B cell (primary cell): ENCODE measurements at regions not wholly inside any gene's neighbourhood (a gene's known extent, or its start where the extent isn't known, plus 50 kb on each side); places are given as distances from the start of the nearest gene placed in this dataset.

Experiments
- ATAC-seq: fragments of 200-7000 bp; cut with Tn5 transposase; one replicate; pipeline ENCODE4 v1.10.0; 2021; ENCODE audit warnings: low read depth, mild to moderate bottlenecking, moderate number of reproducible peaks, moderate library complexity
- CTCF ChIA-PET: fragments of 350-600 bp; sonication (Branson Sonifier 250); formaldehyde crosslinking; loops from one replicate; lab custom pipeline; 2021; ENCODE audit warnings: antibody characterized with exemption, inconsistent platforms; lab: Charles Lee
- POLR2A ChIA-PET: fragments of 350-600 bp; sonication (Branson Sonifier 250); formaldehyde crosslinking; loops from one replicate; lab custom pipeline; 2021; ENCODE audit warnings: antibody characterized with exemption; lab: Charles Lee
- DNase-seq: peaks from one replicate; pipeline ENCODE4 v3.0.0; 2013
- H2AFZ ChIP-seq: 2 replicates; pipeline ENCODE4 v1.6.1; 2012; ENCODE audit warnings: mild to moderate bottlenecking, low read depth, low read length; ENCODE audit not compliant: insufficient read depth, poor library complexity, severe bottlenecking
- H3K27ac ChIP-seq, 2 donors: 1 replicate in 1 of 2; 2 replicates in 1 of 2; pipeline ENCODE4 v1.5.1; 2012 to 2013; ENCODE audit warnings: low read length in 2 of 2, mild to moderate bottlenecking in 2 of 2, moderate library complexity in 1 of 2
- H3K27me3 ChIP-seq, 4 experiments: fragments of 200-600 bp in 1 of 4; sonication (generic) in 1 of 4; replicated peaks in 1 of 4; 1 replicate in 2 of 4; 2 replicates in 2 of 4; pipeline versions ENCODE4 v1.6.1 to v1.7.0; 2013 to 2016; ENCODE audit warnings: low read length in 3 of 4, mild to moderate bottlenecking in 2 of 4, mixed read lengths in 1 of 4, moderate library complexity in 1 of 4; ENCODE audit not compliant: insufficient read depth in 4 of 4, control insufficient read depth in 3 of 4; ENCODE audit errors: control extremely low read depth in 1 of 4
- H3K36me3 ChIP-seq, 2 experiments: replicated peaks in 1 of 2; 1 replicate in 1 of 2; 2 replicates in 1 of 2; pipeline versions ENCODE4 v1.6.1 to v1.7.1; 2013; ENCODE audit warnings: low read length in 1 of 2; ENCODE audit not compliant: insufficient read depth in 2 of 2, control insufficient read depth in 1 of 2; ENCODE audit errors: control extremely low read depth in 1 of 2, extremely low read depth in 1 of 2
- H3K4me1 ChIP-seq, 2 donors: fragments of 200-600 bp in 1 of 2; sonication (generic) in 1 of 2; 1 replicate in 1 of 2; 2 replicates in 1 of 2; pipeline versions ENCODE4 v1.5.1 to v1.6.1; 2013 to 2017; ENCODE audit warnings: low read length in 2 of 2; ENCODE audit not compliant: control insufficient read depth in 2 of 2, insufficient read depth in 2 of 2
- H3K4me2 ChIP-seq: replicated peaks from 2 replicates; pipeline ENCODE3; 2012; ENCODE audit warnings: mild to moderate bottlenecking, low read depth, low read length; ENCODE audit not compliant: poor library complexity, severe bottlenecking
- H3K4me3 ChIP-seq, 5 experiments: fragments of 200-600 bp in 1 of 5; sonication (generic) in 1 of 5; 1 replicate in 3 of 5; 2 replicates in 2 of 5; pipeline versions ENCODE4 v1.5.1 to v1.7.0; 2011 to 2016; ENCODE audit warnings: low read length in 4 of 5, mild to moderate bottlenecking in 4 of 5, low read depth in 2 of 5, control low read depth in 1 of 5, moderate library complexity in 1 of 5; ENCODE audit not compliant: insufficient read depth in 1 of 5; ENCODE audit errors: control extremely low read depth in 1 of 5, extremely low read depth in 1 of 5
- H3K79me2 ChIP-seq: fragments of 200-600 bp; sonication (generic); one replicate; pipeline ENCODE4 v1.6.0; 2016; ENCODE audit warnings: low read length; ENCODE audit not compliant: control insufficient read depth, insufficient read depth
- H3K9ac ChIP-seq: fragments of 200-600 bp; sonication (generic); 2 replicates; pipeline ENCODE4 v1.6.1; 2017; ENCODE audit warnings: mild to moderate bottlenecking, low read length, moderate library complexity
- H3K9me3 ChIP-seq, 3 donors: one replicate each; pipeline versions ENCODE4 v1.6.1 to v1.7.1; 2013; ENCODE audit warnings: low read length in 2 of 3; ENCODE audit not compliant: control insufficient read depth in 2 of 3, insufficient read depth in 1 of 3; ENCODE audit errors: control extremely low read depth in 1 of 3
- H4K20me1 ChIP-seq: 2 replicates; pipeline ENCODE4 v1.6.0; 2012; ENCODE audit warnings: mild to moderate bottlenecking, low read length; ENCODE audit not compliant: insufficient read depth, control insufficient read depth, poor library complexity, severe bottlenecking
- H3K27ac Mint-ChIP-seq: one replicate; pipeline ENCODE4 v1.8.0; 2021; ENCODE audit warnings: mixed read lengths
- H3K27me3 Mint-ChIP-seq: one replicate; pipeline ENCODE4 v1.8.0; 2021; ENCODE audit warnings: mixed read lengths
- H3K4me1 Mint-ChIP-seq: one replicate; pipeline ENCODE4 v1.8.0; 2021; ENCODE audit warnings: mixed read lengths
- H3K4me3 Mint-ChIP-seq: one replicate; pipeline ENCODE4 v1.8.0; 2021; ENCODE audit warnings: mixed read lengths
- H3K9me3 Mint-ChIP-seq: one replicate; pipeline ENCODE4 v1.8.0; 2022; ENCODE audit warnings: mixed read lengths; ENCODE audit not compliant: insufficient read depth
- EZH2 ChIP-seq: IDR thresholded peaks from 2 replicates; pipeline ENCODE4 v1.6.1; 2012; ENCODE audit warnings: borderline replicate concordance, low read depth, mild to moderate bottlenecking, moderate library complexity, low read length; ENCODE audit not compliant: insufficient read depth, poor library complexity, severe bottlenecking
- WGBS: methylation state at CpG from one replicate; pipeline ENCODE4 v1.1.5; 2013; ENCODE audit warnings: missing lambda C conversion rate; ENCODE audit not compliant: insufficient coverage; 5-methylcytosine and 5-hydroxymethylcytosine counted together
- intact Hi-C: fragments of 100-400 bp; cut with micrococcal nuclease; formaldehyde crosslinking; loops from one replicate; pipeline ENCODE4 v1.10.0; 2022
- TF ChIP-seq, protein P1 (sequence below): fragments of 200-600 bp; IDR thresholded peaks from one replicate; pipeline ENCODE4 v1.8.0; 2022; ENCODE audit warnings: antibody characterized with exemption, mild to moderate bottlenecking

DNA sequence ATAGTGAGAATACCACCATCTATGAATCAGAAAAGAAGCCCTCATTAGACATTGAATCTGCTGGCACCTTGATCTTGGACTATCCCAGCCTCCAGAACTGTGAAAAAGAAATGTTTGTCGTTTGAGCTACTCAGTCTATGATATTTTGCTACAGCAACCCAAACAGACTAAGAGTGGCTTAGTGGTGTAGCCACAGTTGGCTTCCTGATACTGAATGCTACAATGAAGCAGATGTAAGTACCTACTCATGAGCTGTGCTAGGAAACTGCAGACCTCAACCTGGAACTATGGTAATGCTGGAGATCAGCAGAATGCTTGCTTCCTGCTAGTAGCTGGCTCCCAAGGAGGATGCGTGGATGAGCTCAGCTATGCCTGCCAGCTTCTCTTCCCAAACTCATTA is 268.6 kb upstream of the CRY1 start:
- no peak overlapping the region for H3K27ac Mint-ChIP-seq
- intact Hi-C loops, result no loop called here
- no peak overlapping the region for H3K4me2 ChIP-seq
- H3K9me3 ChIP-seq, result no peaks in the 10 kb centered on the region
- ATAC-seq (no peak), DNase-seq (no peak)
- H3K9ac ChIP-seq, result no peak overlapping the region
- no peak for TF ChIP-seq EZH2
- TF ChIP-seq, protein P1, sequence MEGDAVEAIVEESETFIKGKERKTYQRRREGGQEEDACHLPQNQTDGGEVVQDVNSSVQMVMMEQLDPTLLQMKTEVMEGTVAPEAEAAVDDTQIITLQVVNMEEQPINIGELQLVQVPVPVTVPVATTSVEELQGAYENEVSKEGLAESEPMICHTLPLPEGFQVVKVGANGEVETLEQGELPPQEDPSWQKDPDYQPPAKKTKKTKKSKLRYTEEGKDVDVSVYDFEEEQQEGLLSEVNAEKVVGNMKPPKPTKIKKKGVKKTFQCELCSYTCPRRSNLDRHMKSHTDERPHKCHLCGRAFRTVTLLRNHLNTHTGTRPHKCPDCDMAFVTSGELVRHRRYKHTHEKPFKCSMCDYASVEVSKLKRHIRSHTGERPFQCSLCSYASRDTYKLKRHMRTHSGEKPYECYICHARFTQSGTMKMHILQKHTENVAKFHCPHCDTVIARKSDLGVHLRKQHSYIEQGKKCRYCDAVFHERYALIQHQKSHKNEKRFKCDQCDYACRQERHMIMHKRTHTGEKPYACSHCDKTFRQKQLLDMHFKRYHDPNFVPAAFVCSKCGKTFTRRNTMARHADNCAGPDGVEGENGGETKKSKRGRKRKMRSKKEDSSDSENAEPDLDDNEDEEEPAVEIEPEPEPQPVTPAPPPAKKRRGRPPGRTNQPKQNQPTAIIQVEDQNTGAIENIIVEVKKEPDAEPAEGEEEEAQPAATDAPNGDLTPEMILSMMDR, result no peak
- H3K4me1 Mint-ChIP-seq, result no peaks in the 10 kb centered on the region
- H3K27me3 Mint-ChIP-seq, result peaks cover 15% of the 10 kb centered on the region
- 60% methylated on average over 2 of the region's 2 CpGs for WGBS
- ChIA-PET CTCF (interaction anchor here (0.6 kb wide), 1 partner anchor 230 kb away, joined by 3 read pairs; no protein-coding TSS in a partner anchor), POLR2A (no interaction called here)
- no peaks in the 10 kb centered on the region for H4K20me1 ChIP-seq
- no peaks in the 10 kb centered on the region for H3K9me3 Mint-ChIP-seq
- no peak overlapping the region for H3K4me3 ChIP-seq
- no peaks in the 10 kb centered on the region for H3K79me2 ChIP-seq
- no peaks in the 10 kb centered on the region for H3K4me1 ChIP-seq
- no peak overlapping the region for H3K27ac ChIP-seq
- no peak overlapping the region for H2AFZ ChIP-seq
- no peaks in the 10 kb centered on the region for H3K36me3 ChIP-seq
- no peaks in the 10 kb centered on the region for H3K27me3 ChIP-seq
- no peak overlapping the region for H3K4me3 Mint-ChIP-seq

DNA sequence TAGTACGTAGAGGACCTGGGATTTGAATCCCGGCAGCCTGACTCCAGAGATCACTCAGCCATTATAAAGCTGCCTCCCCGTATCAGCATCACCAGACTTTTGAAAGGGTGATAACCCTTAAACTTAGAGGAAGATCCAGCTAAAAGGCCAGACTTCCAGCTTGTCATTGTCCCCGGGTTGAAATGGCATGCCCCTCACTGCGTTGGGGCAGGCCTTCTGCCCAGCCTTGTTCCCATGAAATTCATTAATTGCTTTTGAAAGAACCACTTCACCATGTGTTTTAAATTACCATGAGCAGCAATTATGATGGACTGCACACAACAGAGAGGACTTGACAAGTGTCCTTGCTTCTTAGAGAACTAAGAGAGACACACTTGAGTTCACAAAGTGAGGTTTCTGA is 269.6 kb upstream of the CRY1 start:
- intact Hi-C loops, result no loop called here
- CTCF ChIA-PET, result no interaction called here
- Mint-ChIP-seq H3K9me3 (no peaks in the 10 kb centered on the region), H3K27me3 (peaks cover 15% of the 10 kb centered on the region), H3K4me3 (no peak overlapping the region), H3K4me1 (no peaks in the 10 kb centered on the region), H3K27ac (no peak overlapping the region)
- Histone ChIP-seq H3K4me1 (no peaks in the 10 kb centered on the region), H3K4me2 (no peak overlapping the region), H3K27ac (no peak overlapping the region), H3K4me3 (no peak overlapping the region), H3K27me3 (no peaks in the 10 kb centered on the region), H2AFZ (no peak overlapping the region), H4K20me1 (no peaks in the 10 kb centered on the region), H3K79me2 (no peaks in the 10 kb centered on the region), H3K9me3 (no peaks in the 10 kb centered on the region), H3K36me3 (no peaks in the 10 kb centered on the region), H3K9ac (no peak overlapping the region)
- DNase-seq (no peak), ATAC-seq (no peak)
- POLR2A ChIA-PET, result no interaction called here
- TF ChIP-seq, protein P1, result no peak
- no peak for TF ChIP-seq EZH2
- 88% methylated on average over 5 of the region's 5 CpGs for WGBS
